ENCODE measurements at regions not wholly inside any gene's neighbourhood (a gene's known extent, or its start where the extent isn't known, plus 50 kb on each side); places are given as distances from the start of the nearest gene placed in this dataset.
A peak's percentile ranks its signal among the peaks of the same experiment; 100 is the strongest.

DNA sequence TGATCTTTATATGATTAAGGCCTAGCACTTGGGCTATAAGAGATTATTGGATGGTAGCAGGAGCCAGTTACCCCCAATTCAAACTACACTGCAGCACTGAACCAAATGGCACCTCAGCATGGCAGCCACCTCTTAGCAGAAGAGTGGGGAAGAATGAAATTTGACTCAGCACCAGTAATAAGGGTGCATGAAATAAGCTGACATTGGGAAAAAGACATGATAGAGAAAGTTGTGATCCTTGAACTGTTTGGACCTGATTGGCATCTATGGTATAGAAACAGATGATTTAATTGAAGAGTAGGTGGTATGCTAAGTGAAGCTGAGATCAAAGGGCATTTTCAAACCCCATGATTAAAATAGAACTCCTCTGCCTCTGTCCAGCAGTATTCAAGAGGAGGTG lies 389.5 kb downstream of the FOXG1 start:
- Histone ChIP-seq H3K27me3 (ENCODE audit: low read depth, low read length) (no peaks in the 10 kb centered on the region), H3K4me2 (ENCODE audit: low read length) (no peak overlapping the region), H3K4me3 (ENCODE audit: low read length) (no peak overlapping the region), H3K79me2 (ENCODE audit: low read length) (no peaks in the 10 kb centered on the region), H3K9ac (ENCODE audit: low read length) (no peak overlapping the region), H3K27ac (ENCODE audit: low read length) (no peak overlapping the region), H2AFZ (ENCODE audit: low read depth, low read length) (no peak overlapping the region), H3K36me3 (replicated peaks; ENCODE audit: low read depth, low read length) (no peaks in the 10 kb centered on the region), H3K9me3 (ENCODE audit: insufficient read depth, low read length) (no peaks in the 10 kb centered on the region), H3K4me1 (ENCODE audit: low read length) (peaks cover 5% of the 10 kb centered on the region), H4K20me1 (ENCODE audit: insufficient read depth, low read length) (no peaks in the 10 kb centered on the region)
- TF ChIP-seq CTCF (IDR thresholded peaks at IDR 0.05; ENCODE audit: low read depth, low read length): no peak
- TF ChIP-seq EZH2phosphoT487 (IDR thresholded peaks at IDR 0.05; ENCODE audit: low read depth): no peak

DNA sequence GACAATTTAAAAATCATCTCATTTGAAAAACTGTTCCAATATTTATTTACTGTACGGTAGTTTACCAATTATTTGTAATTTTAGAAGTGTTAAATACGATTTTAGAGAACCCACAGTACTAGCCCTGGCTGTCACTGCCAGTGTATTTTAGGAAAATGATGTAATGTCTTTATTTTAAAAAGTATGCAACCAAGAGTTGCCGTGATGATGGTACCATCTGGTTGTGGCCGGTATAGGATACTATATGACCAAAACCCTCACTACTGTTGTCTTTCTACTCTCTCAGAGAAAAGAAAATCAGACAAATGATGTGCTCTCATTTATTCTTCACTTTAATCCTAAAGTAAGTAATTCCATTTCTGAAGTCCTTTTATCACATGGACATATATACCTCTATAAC lies 395.0 kb downstream of the FOXG1 start:
- Histone ChIP-seq H3K4me2 (ENCODE audit: low read length) (no peak overlapping the region), H3K36me3 (replicated peaks; ENCODE audit: low read depth, low read length) (no peaks in the 10 kb centered on the region)
- TF ChIP-seq EZH2phosphoT487 (IDR thresholded peaks at IDR 0.05; ENCODE audit: low read depth) (no peak), CTCF (IDR thresholded peaks at IDR 0.05; ENCODE audit: low read depth, low read length) (no peak)

DNA sequence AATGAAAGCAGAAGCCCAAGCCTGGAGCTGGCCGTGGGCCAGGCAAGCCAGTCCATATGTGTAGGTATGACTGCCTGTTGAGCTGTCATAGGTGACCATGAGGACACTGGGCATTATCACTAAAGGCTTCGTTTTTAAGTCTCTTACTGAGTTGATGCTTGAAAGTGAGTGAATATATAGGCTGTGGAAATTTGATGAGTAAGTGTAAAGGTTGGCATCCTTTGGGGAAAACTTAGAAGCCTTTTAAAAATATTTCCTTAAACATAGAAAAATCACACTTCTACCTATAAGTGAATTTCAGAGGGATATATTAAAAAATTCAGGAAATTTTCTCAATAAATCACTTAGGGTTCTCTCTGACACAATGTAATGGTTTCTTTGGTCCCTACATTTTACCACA lies 396.5 kb downstream of the FOXG1 start:
- Histone ChIP-seq H2AFZ (ENCODE audit: low read depth, low read length) (no peak overlapping the region), H3K36me3 (replicated peaks; ENCODE audit: low read depth, low read length) (no peaks in the 10 kb centered on the region), H4K20me1 (ENCODE audit: insufficient read depth, low read length) (no peaks in the 10 kb centered on the region), H3K4me3 (ENCODE audit: low read length) (no peak overlapping the region), H3K27ac (ENCODE audit: low read length) (no peak overlapping the region), H3K9me3 (ENCODE audit: insufficient read depth, low read length) (no peaks in the 10 kb centered on the region), H3K79me2 (ENCODE audit: low read length) (no peaks in the 10 kb centered on the region), H3K4me2 (ENCODE audit: low read length) (no peak overlapping the region), H3K27me3 (ENCODE audit: low read depth, low read length) (no peaks in the 10 kb centered on the region), H3K4me1 (ENCODE audit: low read length) (peaks cover 15% of the 10 kb centered on the region), H3K9ac (ENCODE audit: low read length) (no peak overlapping the region)
- TF ChIP-seq CTCF (IDR thresholded peaks at IDR 0.05; ENCODE audit: low read depth, low read length) (no peak), EZH2phosphoT487 (IDR thresholded peaks at IDR 0.05; ENCODE audit: low read depth) (no peak)

More for the DNA sequence above, 395.0 kb downstream of the FOXG1 start:
- Histone ChIP-seq H3K4me1 (ENCODE audit: low read length) (peaks cover 15% of the 10 kb centered on the region), H4K20me1 (ENCODE audit: insufficient read depth, low read length) (no peaks in the 10 kb centered on the region), H3K9me3 (ENCODE audit: insufficient read depth, low read length) (no peaks in the 10 kb centered on the region), H3K79me2 (ENCODE audit: low read length) (no peaks in the 10 kb centered on the region), H3K9ac (ENCODE audit: low read length) (no peak overlapping the region), H3K4me3 (ENCODE audit: low read length) (no peak overlapping the region), H3K27ac (ENCODE audit: low read length) (no peak overlapping the region), H3K27me3 (ENCODE audit: low read depth, low read length) (no peaks in the 10 kb centered on the region), H2AFZ (ENCODE audit: low read depth, low read length) (no peak overlapping the region)

GRCh38 chr14:29165431-29165830 lies 398.8 kb downstream of the FOXG1 start:
- Histone ChIP-seq H3K36me3 (replicated peaks; ENCODE audit: low read depth, low read length) (no peaks in the 10 kb centered on the region), H3K4me2 (ENCODE audit: low read length) (peak overlapping the region; percentile 9; the same call in 1 of the 2 replicates)

More at GRCh38 chr14:29165431-29165830, 398.8 kb downstream of the FOXG1 start:
- no peak overlapping the region for H3K27ac ChIP-seq (ENCODE audit: low read length)
- no peak overlapping the region for H3K4me3 ChIP-seq (ENCODE audit: low read length)
- H3K4me1 ChIP-seq (ENCODE audit: low read length): peaks cover 11% of the 10 kb centered on the region
- H2AFZ ChIP-seq (ENCODE audit: low read depth, low read length): no peak overlapping the region
- H3K9me3 ChIP-seq (ENCODE audit: insufficient read depth, low read length): no peaks in the 10 kb centered on the region
- H3K79me2 ChIP-seq (ENCODE audit: low read length): no peaks in the 10 kb centered on the region
- H3K27me3 ChIP-seq (ENCODE audit: low read depth, low read length): no peaks in the 10 kb centered on the region
- no peaks in the 10 kb centered on the region for H4K20me1 ChIP-seq (ENCODE audit: insufficient read depth, low read length)
- TF ChIP-seq EZH2phosphoT487 (IDR thresholded peaks at IDR 0.05; ENCODE audit: low read depth) (no peak), CTCF (IDR thresholded peaks at IDR 0.05; ENCODE audit: low read depth, low read length) (no peak)
- H3K9ac ChIP-seq (ENCODE audit: low read length): no peak overlapping the region

Measured in OCI-LY3 (cell line).